K562 (cell line): ENCODE measurements at regions not wholly inside any gene's neighbourhood (a gene's known extent, or its start where the extent isn't known, plus 50 kb on each side); places are given as distances from the start of the nearest gene placed in this dataset.

Experiments
- ATAC-seq: fragments of 200-7000 bp; cut with Tn5 transposase; 3 replicates; pipeline ENCODE4 v1.9.1; 2020; ENCODE audit warnings: moderate library complexity
- BruUV-seq: library from RNA; stranded (reverse); fragments of 400-500 nt; replicated peaks from 2 replicates; lab custom pipeline; 2021; lab: Mats Ljungman, UMichigan
- CTCF ChIA-PET: fragments of 300-600 bp; formaldehyde crosslinking; extraction: SDS; loops from one replicate; lab custom pipeline; 2021; ENCODE audit warnings: low intra/inter-chr PET ratio; lab: Yijun Ruan, JAX
- POLR2A ChIA-PET: fragments of 300-600, 350-650 bp; sonication (Branson Sonifier 250); formaldehyde crosslinking; extraction: SDS; loops from one replicate; lab custom pipeline; 2021; ENCODE audit warnings: antibody characterized with exemption, inconsistent platforms; lab: Yijun Ruan, JAX
- DNase-seq, 4 experiments: peaks; one replicate each; pipeline versions ENCODE4 v3.0.0 to v3.0.0-alpha.2; 2011 to 2018; ENCODE audit warnings: low spot score in 3 of 4, mixed read lengths in 3 of 4; ENCODE audit errors: extremely low read depth in 1 of 4
- FAIRE-seq: peaks from 2 replicates; lab custom pipeline; 2011; peaks lifted over from hg19 to GRCh38; lab: Jason Lieb, UNC
- H2AFZ ChIP-seq: 2 replicates; pipeline ENCODE4 v1.6.0; 2011; ENCODE audit warnings: low read depth, low read length, control low read depth, inconsistent platforms
- H3K27ac ChIP-seq: fragments of 200-600 bp; 3 replicates; pipeline ENCODE4 v1.8.0; 2011; ENCODE audit warnings: low read depth, mild to moderate bottlenecking, control low read depth, inconsistent platforms, low read length, moderate library complexity, mixed read lengths; ENCODE audit errors: extremely low read depth
- H3K27me3 ChIP-seq, 2 experiments: fragments of 300-600 bp in 1 of 2; 2 replicates in 1 of 2; 3 replicates in 1 of 2; pipeline versions ENCODE4 v1.6.0 to v1.8.0; 2011; ENCODE audit warnings: inconsistent platforms in 2 of 2, low read length in 2 of 2, mild to moderate bottlenecking in 1 of 2, mixed read lengths in 1 of 2, moderate library complexity in 1 of 2; ENCODE audit not compliant: control insufficient read depth in 2 of 2, insufficient read depth in 2 of 2
- H3K36me3 ChIP-seq: fragments of 300-600 bp; 3 replicates; pipeline ENCODE4 v1.8.0; 2011; ENCODE audit warnings: mild to moderate bottlenecking, low read length, inconsistent platforms; ENCODE audit not compliant: control insufficient read depth, insufficient read depth
- H3K4me1 ChIP-seq, 2 experiments: fragments of 200-600 bp in 1 of 2; replicated peaks in 1 of 2; 2 replicates in 1 of 2; 3 replicates in 1 of 2; pipeline versions ENCODE4 v1.5.1 to v1.8.0; 2011; ENCODE audit warnings: inconsistent platforms in 2 of 2, low read length in 2 of 2, mild to moderate bottlenecking in 1 of 2, mixed read lengths in 1 of 2, moderate library complexity in 1 of 2; ENCODE audit not compliant: control insufficient read depth in 2 of 2, insufficient read depth in 2 of 2
- H3K4me2 ChIP-seq: 2 replicates; pipeline ENCODE4 v1.6.1; 2011; ENCODE audit warnings: low read length, control low read depth, inconsistent platforms, mixed read lengths; ENCODE audit not compliant: insufficient read depth
- H3K4me3 ChIP-seq: fragments of 200-600 bp; sonication (generic), shearing (Covaris generic); 2 replicates; pipeline ENCODE4 v1.5.1; 2016; ENCODE audit warnings: control low read depth, inconsistent platforms
- H3K79me2 ChIP-seq: fragments of 200-600 bp; 3 replicates; pipeline ENCODE4 v1.8.0; 2011; ENCODE audit warnings: low read length, inconsistent platforms; ENCODE audit not compliant: control insufficient read depth, insufficient read depth
- H3K9ac ChIP-seq, 2 experiments: 2 replicates each; pipeline versions ENCODE4 v1.6.0 to v1.6.1; 2011; ENCODE audit warnings: low read depth in 2 of 2, low read length in 2 of 2, control low read depth in 1 of 2, inconsistent platforms in 1 of 2, mild to moderate bottlenecking in 1 of 2, mixed read lengths in 1 of 2; ENCODE audit not compliant: insufficient read depth in 1 of 2
- H3K9me1 ChIP-seq: one replicate; pipeline ENCODE4 v1.6.0; 2011; ENCODE audit warnings: inconsistent platforms, mild to moderate bottlenecking, low read length, moderate library complexity; ENCODE audit not compliant: control insufficient read depth, insufficient read depth
- H3K9me3 ChIP-seq: replicated peaks from 2 replicates; pipeline ENCODE4 v1.5.1; 2011; ENCODE audit warnings: low read depth, low read length, inconsistent platforms; ENCODE audit not compliant: control insufficient read depth, insufficient read depth
- H4K20me1 ChIP-seq: replicated peaks from 2 replicates; pipeline ENCODE4 v1.6.1; 2011; ENCODE audit warnings: low read length, inconsistent platforms, mixed read lengths; ENCODE audit not compliant: control insufficient read depth, insufficient read depth
- ERF ChIP-seq: fragments of 450-650 bp; formaldehyde crosslinking; IDR thresholded peaks from 2 replicates; pipeline ENCODE4 v1.4.0; 2020; ENCODE audit warnings: mild to moderate bottlenecking, mixed read lengths
- HOXB6 ChIP-seq: fragments of 250-450 bp; sonication (Bioruptor Pico); IDR thresholded peaks from 2 replicates; pipeline ENCODE4 v1.5.1; 2022; ENCODE audit warnings: mild to moderate bottlenecking, borderline replicate concordance
- MAZ ChIP-seq, 2 experiments: fragments of 450-650 bp in 1 of 2; sonication (generic) in 1 of 2; formaldehyde crosslinking; IDR thresholded peaks in 1 of 2; conservative IDR thresholded peaks in 1 of 2; 2 replicates each; pipeline versions ENCODE4 v1.4.0 to v1.5.0; 2020; ENCODE audit warnings: mild to moderate bottlenecking in 1 of 2, missing genetic modification reagents in 1 of 2
- MCM5 ChIP-seq: fragments of 450-650 bp; IDR thresholded peaks from 2 replicates; pipeline ENCODE4 v1.6.1; 2016; ENCODE audit warnings: low read depth
- MCM7 ChIP-seq, 2 experiments: fragments of 450-650 bp; IDR thresholded peaks; 2 replicates each; pipeline ENCODE4 v1.6.1; 2016 to 2018
- NR4A1 ChIP-seq, 2 experiments: fragments of 250-450 bp in 1 of 2; fragments of 450-650 bp in 1 of 2; sonication (Bioruptor Pico) in 1 of 2; IDR thresholded peaks; 2 replicates each; pipeline versions ENCODE4 v1.4.0 to v1.6.1; 2016 to 2020; ENCODE audit warnings: mild to moderate bottlenecking in 2 of 2, missing compliant biosample characterization in 1 of 2, missing genetic modification characterization in 1 of 2, moderate library complexity in 1 of 2
- OTX1 ChIP-seq: fragments of 450-650 bp; formaldehyde crosslinking; IDR thresholded peaks from 2 replicates; pipeline ENCODE4 v1.4.0; 2022; ENCODE audit warnings: mild to moderate bottlenecking
- POLR2A ChIP-seq: fragments of 450-650 bp; conservative IDR thresholded peaks from 2 replicates; pipeline ENCODE4 v1.6.1; 2016
- POLR2G ChIP-seq: fragments of 200-400 bp; formaldehyde crosslinking; IDR thresholded peaks from 2 replicates; pipeline ENCODE4 v1.6.1; 2017; ENCODE audit warnings: low read depth, mild to moderate bottlenecking, antibody characterized with exemption, low read length, moderate library complexity
- RBFOX2 ChIP-seq: fragments of 200-400 bp; formaldehyde crosslinking; IDR thresholded peaks from 2 replicates; pipeline ENCODE4 v1.6.1; 2017; ENCODE audit warnings: low read depth, mild to moderate bottlenecking, low read length, moderate library complexity
- RBM25 ChIP-seq: fragments of 200-400 bp; formaldehyde crosslinking; IDR thresholded peaks from 2 replicates; pipeline ENCODE4 v1.6.1; 2018; ENCODE audit warnings: low read length, low read depth, moderate library complexity; ENCODE audit not compliant: severe bottlenecking
- SIRT6 ChIP-seq: IDR thresholded peaks from one replicate; pipeline ENCODE4 v1.6.1; 2012; ENCODE audit warnings: low read depth, mild to moderate bottlenecking, control low read depth, inconsistent platforms, low read length, moderate library complexity
- SMAD4 ChIP-seq: fragments of 250-450 bp; sonication (Bioruptor Pico); conservative IDR thresholded peaks from 2 replicates; pipeline ENCODE4 v1.8.0; 2021; ENCODE audit warnings: inconsistent platforms, mild to moderate bottlenecking, moderate library complexity
- ZNF232 ChIP-seq: sonication (generic); formaldehyde crosslinking; IDR thresholded peaks from 2 replicates; pipeline ENCODE4 v1.8.0; 2022; ENCODE audit warnings: mild to moderate bottlenecking, missing genetic modification reagents
- WGBS: fragments of 100-300 bp; shearing (Covaris generic); methylation state at CpG from one replicate; pipeline ENCODE4 v1.1.6; 2016; ENCODE audit warnings: low coverage, mixed read lengths; ENCODE audit not compliant: insufficient coverage; ENCODE audit errors: missing lambda C conversion rate; 5-methylcytosine and 5-hydroxymethylcytosine counted together
- in situ Hi-C: fragments of 300-500 bp; cut with MboI; formaldehyde crosslinking; loops from 4 replicates; pipeline ENCODE4 v1.15.0; 2018; ENCODE audit warnings: inconsistent platforms, mixed read lengths
- intact Hi-C: fragments of 100-400 bp; cut with micrococcal nuclease; formaldehyde crosslinking; loops from 2 replicates; pipeline ENCODE4 v1.14.2; 2022
- TF ChIP-seq, protein P1 (sequence below): sonication (generic); formaldehyde crosslinking; IDR thresholded peaks from 2 replicates; pipeline ENCODE4 v1.8.0; 2022; ENCODE audit warnings: mild to moderate bottlenecking, missing genetic modification reagents
- TF ChIP-seq, protein P2 (sequence below): fragments of 250-450 bp; sonication (Bioruptor Pico); IDR thresholded peaks from 2 replicates; pipeline ENCODE4 v1.5.0; 2020; ENCODE audit warnings: mild to moderate bottlenecking, borderline replicate concordance
- TF ChIP-seq, protein P3 (sequence below): sonication (generic); formaldehyde crosslinking; IDR thresholded peaks from 2 replicates; pipeline ENCODE4 v1.8.0; 2023; ENCODE audit warnings: mild to moderate bottlenecking, missing genetic modification reagents

DNA sequence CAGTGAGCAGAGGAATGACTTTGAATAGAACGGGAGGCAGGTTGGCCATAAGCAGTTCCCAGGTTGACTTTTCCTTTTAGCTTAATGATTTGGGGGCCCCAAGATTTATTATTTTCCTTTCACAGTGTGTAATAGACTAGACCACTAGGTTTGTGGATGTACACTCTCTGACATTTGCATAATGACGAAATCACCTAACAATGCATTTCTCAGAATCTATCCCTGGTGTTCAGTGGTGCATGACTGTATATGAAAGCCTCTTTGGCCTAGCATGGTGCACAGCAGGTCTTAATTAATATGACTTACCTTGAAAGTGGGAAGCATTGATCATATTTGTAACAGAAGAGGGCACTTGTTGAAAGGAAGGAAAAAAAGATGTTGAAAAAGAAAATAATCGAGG, 761.9 kb downstream of the TYW1 start (continued):
- TF ChIP-seq SMAD4 (CRISPR knock-in tag) (no peak), MCM7 (IDR thresholded peaks at IDR 0.05) (no peak)

DNA sequence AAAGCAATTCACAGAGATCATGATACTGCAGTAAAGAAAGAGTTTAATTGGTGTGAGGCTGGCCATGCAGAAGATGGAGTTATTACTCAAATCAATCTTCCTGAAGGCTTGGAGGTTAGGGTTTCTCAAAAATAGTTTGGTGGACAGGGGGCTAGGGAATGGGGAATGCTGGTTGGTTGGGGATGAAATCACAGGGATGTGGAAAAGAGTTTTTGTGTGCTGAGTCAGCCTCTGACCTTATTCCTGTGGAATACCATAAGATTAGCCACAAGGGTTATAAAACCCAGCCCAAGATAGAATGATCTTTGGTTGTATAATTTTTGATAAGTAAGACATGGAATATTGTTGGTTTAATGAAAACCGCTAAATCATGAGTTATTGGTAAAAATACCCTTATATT, 764.3 kb downstream of the TYW1 start:
- Histone ChIP-seq H3K4me1 (no peaks in the 10 kb centered on the region), H3K9ac (no peak overlapping the region), H2AFZ (no peak overlapping the region), H3K79me2 (no peaks in the 10 kb centered on the region), H3K27ac (no peak overlapping the region), H3K36me3 (no peaks in the 10 kb centered on the region), H3K9me3 (no peaks in the 10 kb centered on the region), H3K9me1 (no peaks in the 10 kb centered on the region), H3K4me2 (no peak overlapping the region), H3K27me3 (no peaks in the 10 kb centered on the region), H4K20me1 (no peaks in the 10 kb centered on the region), H3K4me3 (no peak overlapping the region)
- intact Hi-C loops: no loop called here
- ATAC-seq (no peak), DNase-seq (no peak), FAIRE-seq (no peak)
- ChIA-PET POLR2A (no interaction called here), CTCF (no interaction called here)
- WGBS: 0% methylated on average over 1 of the region's 1 CpG
- in situ Hi-C loops: no loop called here
- BruUV-seq: no TSS peak
- TF ChIP-seq MCM5 (no peak), RBM25 (no peak), OTX1 (CRISPR knock-in tag) (no peak), ZNF232 (no peak), ERF (no peak), POLR2G (no peak), POLR2A (no peak), NR4A1 (CRISPR knock-in tag; IDR thresholded peaks at IDR 0.05) (no peak), NR4A1 (tag; IDR thresholded peaks at IDR 0.05) (no peak), RBFOX2 (no peak), HOXB6 (CRISPR knock-in tag) (no peak), MAZ (CRISPR knock-in tag; conservative IDR thresholded peaks at IDR 0.05 in 1 of 2, IDR thresholded peaks at IDR 0.05 in 1 of 2) (no peak), SIRT6 (no peak)
- TF ChIP-seq, protein P1, sequence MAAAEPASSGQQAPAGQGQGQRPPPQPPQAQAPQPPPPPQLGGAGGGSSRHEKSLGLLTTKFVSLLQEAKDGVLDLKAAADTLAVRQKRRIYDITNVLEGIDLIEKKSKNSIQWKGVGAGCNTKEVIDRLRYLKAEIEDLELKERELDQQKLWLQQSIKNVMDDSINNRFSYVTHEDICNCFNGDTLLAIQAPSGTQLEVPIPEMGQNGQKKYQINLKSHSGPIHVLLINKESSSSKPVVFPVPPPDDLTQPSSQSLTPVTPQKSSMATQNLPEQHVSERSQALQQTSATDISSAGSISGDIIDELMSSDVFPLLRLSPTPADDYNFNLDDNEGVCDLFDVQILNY: no peak
- TF ChIP-seq, protein P2, sequence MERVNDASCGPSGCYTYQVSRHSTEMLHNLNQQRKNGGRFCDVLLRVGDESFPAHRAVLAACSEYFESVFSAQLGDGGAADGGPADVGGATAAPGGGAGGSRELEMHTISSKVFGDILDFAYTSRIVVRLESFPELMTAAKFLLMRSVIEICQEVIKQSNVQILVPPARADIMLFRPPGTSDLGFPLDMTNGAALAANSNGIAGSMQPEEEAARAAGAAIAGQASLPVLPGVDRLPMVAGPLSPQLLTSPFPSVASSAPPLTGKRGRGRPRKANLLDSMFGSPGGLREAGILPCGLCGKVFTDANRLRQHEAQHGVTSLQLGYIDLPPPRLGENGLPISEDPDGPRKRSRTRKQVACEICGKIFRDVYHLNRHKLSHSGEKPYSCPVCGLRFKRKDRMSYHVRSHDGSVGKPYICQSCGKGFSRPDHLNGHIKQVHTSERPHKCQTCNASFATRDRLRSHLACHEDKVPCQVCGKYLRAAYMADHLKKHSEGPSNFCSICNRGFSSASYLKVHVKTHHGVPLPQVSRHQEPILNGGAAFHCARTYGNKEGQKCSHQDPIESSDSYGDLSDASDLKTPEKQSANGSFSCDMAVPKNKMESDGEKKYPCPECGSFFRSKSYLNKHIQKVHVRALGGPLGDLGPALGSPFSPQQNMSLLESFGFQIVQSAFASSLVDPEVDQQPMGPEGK (CRISPR knock-in tag): no peak
- TF ChIP-seq, protein P3, sequence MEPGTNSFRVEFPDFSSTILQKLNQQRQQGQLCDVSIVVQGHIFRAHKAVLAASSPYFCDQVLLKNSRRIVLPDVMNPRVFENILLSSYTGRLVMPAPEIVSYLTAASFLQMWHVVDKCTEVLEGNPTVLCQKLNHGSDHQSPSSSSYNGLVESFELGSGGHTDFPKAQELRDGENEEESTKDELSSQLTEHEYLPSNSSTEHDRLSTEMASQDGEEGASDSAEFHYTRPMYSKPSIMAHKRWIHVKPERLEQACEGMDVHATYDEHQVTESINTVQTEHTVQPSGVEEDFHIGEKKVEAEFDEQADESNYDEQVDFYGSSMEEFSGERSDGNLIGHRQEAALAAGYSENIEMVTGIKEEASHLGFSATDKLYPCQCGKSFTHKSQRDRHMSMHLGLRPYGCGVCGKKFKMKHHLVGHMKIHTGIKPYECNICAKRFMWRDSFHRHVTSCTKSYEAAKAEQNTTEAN (CRISPR knock-in tag): no peak
